HCT116 (cell line): ENCODE measurements at regions not wholly inside any gene's neighbourhood (a gene's known extent, or its start where the extent isn't known, plus 50 kb on each side); places are given as distances from the start of the nearest gene placed in this dataset.

ENCODE experiments used
- ATAC-seq: fragments of 200-7000 bp; cut with Tn5 transposase; 2 replicates; pipeline ENCODE4 v1.9.1; 2020; ENCODE audit warnings: mild to moderate bottlenecking, moderate library complexity
- BruUV-seq: library from RNA; stranded (reverse); fragments of 400-500 nt; replicated peaks from 2 replicates; lab custom pipeline; 2021; lab: Mats Ljungman, UMichigan
- CTCF ChIA-PET: fragments of 300-600 bp; sonication (Branson Sonifier 250); formaldehyde crosslinking; loops from one replicate; lab custom pipeline; 2021; ENCODE audit warnings: antibody characterized with exemption; lab: Charles Lee
- POLR2A ChIA-PET: fragments of 300-600, 350-600 bp; sonication (Branson Sonifier 250); formaldehyde crosslinking; loops from one replicate; lab custom pipeline; 2021; ENCODE audit warnings: antibody characterized with exemption; lab: Charles Lee
- RAD21 ChIA-PET, 2 experiments: fragments of 300-600 bp; sonication (Branson Sonifier 250); formaldehyde crosslinking; loops; one replicate each; lab custom pipeline; 2023; ENCODE audit warnings: low total read pairs in 2 of 2; ENCODE audit not compliant: uncharacterized antibody in 2 of 2, unreplicated experiment in 2 of 2, low non-redundant PET in 1 of 2; lab: Charles Lee
- DNase-seq: peaks from one replicate; pipeline ENCODE4 v3.0.0-alpha.2; 2010; ENCODE audit warnings: low read depth, low spot score
- H2AFZ ChIP-seq: fragments of 200-600 bp; shearing (Covaris generic), sonication (generic); 2 replicates; pipeline ENCODE4 v1.6.1; 2017; ENCODE audit warnings: low read depth, mixed run types, mixed read lengths, antibody characterized with exemption, low read length; ENCODE audit not compliant: poor library complexity, severe bottlenecking
- H3K27ac ChIP-seq: 2 replicates; pipeline ENCODE4 v1.5.1; 2012; ENCODE audit warnings: low read depth, low read length
- H3K27me3 ChIP-seq: fragments of 200-600 bp; sonication (generic); 2 replicates; pipeline ENCODE4 v1.6.1; 2016; ENCODE audit warnings: mixed run types, low read length, mixed read lengths; ENCODE audit not compliant: insufficient read depth
- H3K36me3 ChIP-seq, 2 experiments: fragments of 200-500 bp in 1 of 2; fragments of 200-600 bp in 1 of 2; sonication (Bioruptor generic) in 1 of 2; sonication (generic) in 1 of 2; 2 replicates each; pipeline versions ENCODE4 v1.5.1 to v1.6.1; 2014 to 2016; ENCODE audit warnings: low read length in 2 of 2, inconsistent platforms in 1 of 2, mixed read lengths in 1 of 2, mixed run types in 1 of 2; ENCODE audit not compliant: insufficient read depth in 2 of 2, control insufficient read depth in 1 of 2
- H3K4me1 ChIP-seq, 2 experiments: fragments of 200-600 bp in 1 of 2; sonication (generic) in 1 of 2; 2 replicates each; pipeline versions ENCODE4 v1.5.1 to v1.6.1; 2012 to 2017; ENCODE audit warnings: low read length in 2 of 2, inconsistent platforms in 1 of 2, mild to moderate bottlenecking in 1 of 2, mixed read lengths in 1 of 2, mixed run types in 1 of 2, moderate library complexity in 1 of 2; ENCODE audit not compliant: insufficient read depth in 2 of 2, control insufficient read depth in 1 of 2
- H3K4me2 ChIP-seq: fragments of 200-600 bp; sonication (generic); 2 replicates; pipeline ENCODE4 v1.6.1; 2017; ENCODE audit warnings: mixed run types, low read length, mixed read lengths
- H3K4me3 ChIP-seq, 2 experiments: fragments of 200-600 bp in 1 of 2; sonication (generic) in 1 of 2; replicated peaks in 1 of 2; 2 replicates each; pipeline ENCODE4 v1.5.1; 2011 to 2016; ENCODE audit warnings: low read length in 2 of 2, control low read depth in 1 of 2, low read depth in 1 of 2, mild to moderate bottlenecking in 1 of 2, mixed read lengths in 1 of 2, mixed run types in 1 of 2
- H3K79me2 ChIP-seq: fragments of 200-600 bp; sonication (generic); 2 replicates; pipeline ENCODE4 v1.6.1; 2017; ENCODE audit warnings: mild to moderate bottlenecking, mixed run types, low read length, moderate library complexity, mixed read lengths; ENCODE audit not compliant: insufficient read depth
- H3K9ac ChIP-seq: fragments of 200-600 bp; sonication (generic); 2 replicates; pipeline ENCODE4 v1.6.1; 2016; ENCODE audit warnings: low read length, mixed read lengths
- H3K9me2 ChIP-seq: fragments of 200-600 bp; sonication (generic), shearing (Covaris generic); 2 replicates; pipeline ENCODE4 v1.6.1; 2017; ENCODE audit warnings: mixed run types, mild to moderate bottlenecking, moderate library complexity; ENCODE audit not compliant: insufficient read depth
- H3K9me3 ChIP-seq, 2 experiments: fragments of 200-500 bp in 1 of 2; fragments of 200-600 bp in 1 of 2; sonication (Bioruptor generic) in 1 of 2; sonication (generic) in 1 of 2; 2 replicates each; pipeline ENCODE4 v1.6.1; 2014 to 2017; ENCODE audit warnings: low read length in 2 of 2, mixed read lengths in 2 of 2, inconsistent platforms in 1 of 2, low read depth in 1 of 2, mild to moderate bottlenecking in 1 of 2, mixed run types in 1 of 2, moderate library complexity in 1 of 2; ENCODE audit not compliant: control insufficient read depth in 1 of 2, insufficient read depth in 1 of 2
- H4K20me1 ChIP-seq: fragments of 200-600 bp; sonication (generic), shearing (Covaris generic); 2 replicates; pipeline ENCODE4 v1.6.1; 2017; ENCODE audit warnings: mixed run types, mild to moderate bottlenecking, moderate library complexity; ENCODE audit not compliant: insufficient read depth
- CBX3 ChIP-seq: IDR thresholded peaks from 2 replicates; pipeline ENCODE4 v1.6.1; 2012; ENCODE audit warnings: low read depth
- EZH2phosphoT487 ChIP-seq: fragments of 200-600 bp; IDR thresholded peaks from 2 replicates; pipeline ENCODE4 v1.6.1; 2018; ENCODE audit warnings: antibody characterized with exemption, borderline replicate concordance
- FOSL1 ChIP-seq: IDR thresholded peaks from 2 replicates; pipeline ENCODE4 v1.6.1; 2012; ENCODE audit warnings: low read depth
- POLR2A ChIP-seq: IDR thresholded peaks from 2 replicates; pipeline ENCODE4 v1.7.0; 2011; ENCODE audit warnings: borderline replicate concordance; ENCODE audit not compliant: insufficient read depth, insufficient read length; ENCODE audit errors: extremely low read depth
- POLR2AphosphoS5 ChIP-seq: IDR thresholded peaks from 2 replicates; pipeline ENCODE4 v1.6.1; 2011; ENCODE audit warnings: mild to moderate bottlenecking, low read depth, low read length, moderate library complexity
- RAD21 ChIP-seq: IDR thresholded peaks from 2 replicates; pipeline ENCODE4 v1.6.1; 2012; ENCODE audit warnings: low read depth, mild to moderate bottlenecking
- SIN3A ChIP-seq: IDR thresholded peaks from 2 replicates; pipeline ENCODE4 v1.6.1; 2012; ENCODE audit warnings: low read depth
- YY1 ChIP-seq: IDR thresholded peaks from 2 replicates; pipeline ENCODE4 v1.6.1; 2011; ENCODE audit warnings: low read length, low read depth, moderate library complexity, mild to moderate bottlenecking; ENCODE audit not compliant: insufficient replicate concordance; ENCODE audit errors: extremely low read depth
- ZNF274 ChIP-seq: fragments of 200-500 bp; sonication (Bioruptor generic); IDR thresholded peaks from 2 replicates; pipeline ENCODE4 v1.6.1; 2014; ENCODE audit warnings: mild to moderate bottlenecking, low read depth, low read length, inconsistent platforms
- intact Hi-C: fragments of 100-400 bp; cut with micrococcal nuclease; formaldehyde crosslinking; loops from 2 replicates; pipeline ENCODE4 v1.10.0; 2022
- TF ChIP-seq, protein P1 (sequence below), 3 experiments: fragments of 200-600 bp in 1 of 3; sonication (generic) in 1 of 3; IDR thresholded peaks in 2 of 3; conservative IDR thresholded peaks in 1 of 3; 2 replicates each; pipeline ENCODE4 v1.5.1; 2012 to 2017; ENCODE audit warnings: low read depth in 2 of 3, low read length in 2 of 3, antibody characterized with exemption in 1 of 3, borderline replicate concordance in 1 of 3, control low read depth in 1 of 3, mild to moderate bottlenecking in 1 of 3, mixed read lengths in 1 of 3, mixed run types in 1 of 3, moderate library complexity in 1 of 3; ENCODE audit not compliant: insufficient read depth in 1 of 3

DNA sequence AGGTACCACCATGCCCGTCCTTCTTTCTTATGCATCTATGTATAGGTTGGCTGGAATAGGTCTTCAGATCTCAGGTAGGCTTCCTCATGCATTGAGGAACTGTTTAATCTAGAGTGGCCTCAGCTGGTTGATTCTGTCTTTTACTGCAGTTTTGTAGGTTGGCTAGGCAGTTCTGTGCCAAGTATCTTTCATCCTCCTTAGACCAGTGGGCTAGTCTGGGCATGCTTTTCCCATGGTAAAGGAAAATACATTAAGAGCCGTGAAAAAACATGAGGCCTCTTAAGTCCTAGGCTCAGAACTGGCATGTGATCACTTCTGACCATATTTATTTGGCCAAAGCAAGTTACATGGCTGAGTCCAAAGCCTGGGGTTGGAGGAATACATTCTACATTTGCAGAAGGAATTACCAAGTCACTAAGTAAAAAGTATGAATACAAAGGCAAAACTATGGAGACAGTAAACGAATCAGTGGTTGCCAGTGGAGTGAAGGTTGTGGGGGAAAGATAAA is 137.3 kb downstream of the WIF1 start:
- ATAC-seq (no peak), DNase-seq (no peak)
- CTCF ChIA-PET, result no interaction called here
- Histone ChIP-seq H4K20me1 (no peaks in the 10 kb centered on the region), H3K4me3 (no peak overlapping the region), H3K36me3 (no peaks in the 10 kb centered on the region), H3K79me2 (no peaks in the 10 kb centered on the region), H3K4me2 (no peak overlapping the region), H3K4me1 (no peaks in the 10 kb centered on the region), H3K9me2 (no peaks in the 10 kb centered on the region), H3K9me3 (no peaks in the 10 kb centered on the region), H3K27me3 (no peaks in the 10 kb centered on the region), H3K9ac (no peak overlapping the region), H2AFZ (no peak overlapping the region), H3K27ac (no peak overlapping the region)
- POLR2A ChIA-PET, result no interaction called here
- no TSS peak for BruUV-seq
- TF ChIP-seq EZH2phosphoT487 (no peak), YY1 (no peak), FOSL1 (no peak), POLR2A (no peak), SIN3A (no peak), ZNF274 (no peak), RAD21 (no peak), CBX3 (no peak), POLR2AphosphoS5 (no peak)
- TF ChIP-seq, protein P1, sequence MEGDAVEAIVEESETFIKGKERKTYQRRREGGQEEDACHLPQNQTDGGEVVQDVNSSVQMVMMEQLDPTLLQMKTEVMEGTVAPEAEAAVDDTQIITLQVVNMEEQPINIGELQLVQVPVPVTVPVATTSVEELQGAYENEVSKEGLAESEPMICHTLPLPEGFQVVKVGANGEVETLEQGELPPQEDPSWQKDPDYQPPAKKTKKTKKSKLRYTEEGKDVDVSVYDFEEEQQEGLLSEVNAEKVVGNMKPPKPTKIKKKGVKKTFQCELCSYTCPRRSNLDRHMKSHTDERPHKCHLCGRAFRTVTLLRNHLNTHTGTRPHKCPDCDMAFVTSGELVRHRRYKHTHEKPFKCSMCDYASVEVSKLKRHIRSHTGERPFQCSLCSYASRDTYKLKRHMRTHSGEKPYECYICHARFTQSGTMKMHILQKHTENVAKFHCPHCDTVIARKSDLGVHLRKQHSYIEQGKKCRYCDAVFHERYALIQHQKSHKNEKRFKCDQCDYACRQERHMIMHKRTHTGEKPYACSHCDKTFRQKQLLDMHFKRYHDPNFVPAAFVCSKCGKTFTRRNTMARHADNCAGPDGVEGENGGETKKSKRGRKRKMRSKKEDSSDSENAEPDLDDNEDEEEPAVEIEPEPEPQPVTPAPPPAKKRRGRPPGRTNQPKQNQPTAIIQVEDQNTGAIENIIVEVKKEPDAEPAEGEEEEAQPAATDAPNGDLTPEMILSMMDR (IDR thresholded peaks at IDR 0.05 in 2 of 3, conservative IDR thresholded peaks at IDR 0.05 in 1 of 3; ENCODE audit: borderline replicate concordance in 1 of 3, insufficient read depth in 1 of 3, low read depth in 2 of 3, low read length in 2 of 3), result no peak
- RAD21 ChIA-PET, result no interaction called here
- intact Hi-C loops, result no loop called here
